ENCODE measurements at regions not wholly inside any gene's neighbourhood (a gene's known extent, or its start where the extent isn't known, plus 50 kb on each side); places are given as distances from the start of the nearest gene placed in this dataset.

DNA sequence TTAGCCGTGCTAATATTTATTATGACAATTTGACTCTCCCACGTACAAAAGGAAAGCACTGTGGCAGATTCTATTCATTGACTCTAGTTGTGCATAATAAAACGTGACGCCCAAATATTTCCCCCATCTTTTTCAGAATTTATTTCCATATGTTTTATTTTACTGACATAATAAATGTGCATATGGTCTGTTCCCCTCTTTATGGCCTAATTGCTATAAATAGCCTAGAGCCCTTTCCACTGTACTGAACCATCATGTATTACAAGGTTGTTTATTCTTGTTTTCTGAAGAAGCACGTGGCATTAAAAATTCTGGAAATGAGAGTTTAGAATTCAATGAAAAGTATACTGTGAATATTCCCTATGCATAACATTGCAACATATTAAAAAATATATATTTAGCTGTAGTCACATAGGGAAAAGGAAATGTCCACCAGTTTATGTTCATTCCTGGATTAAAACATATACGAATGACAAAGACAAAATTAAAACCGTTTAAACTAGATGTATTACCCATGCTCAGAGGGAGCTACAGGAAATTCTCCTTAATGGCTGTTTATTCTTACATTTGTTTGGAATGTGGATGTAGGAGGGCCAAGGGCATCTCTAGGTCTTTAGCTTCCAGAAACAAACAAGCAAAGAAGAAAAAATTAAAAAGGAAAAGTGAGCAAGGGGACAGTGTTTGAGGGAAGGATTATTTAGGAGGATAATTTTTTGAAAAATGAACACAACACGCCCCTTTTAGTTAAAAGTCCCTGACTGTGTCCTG is 122.1 kb upstream of the MMADHC start:
- TF ChIP-seq, protein P1, sequence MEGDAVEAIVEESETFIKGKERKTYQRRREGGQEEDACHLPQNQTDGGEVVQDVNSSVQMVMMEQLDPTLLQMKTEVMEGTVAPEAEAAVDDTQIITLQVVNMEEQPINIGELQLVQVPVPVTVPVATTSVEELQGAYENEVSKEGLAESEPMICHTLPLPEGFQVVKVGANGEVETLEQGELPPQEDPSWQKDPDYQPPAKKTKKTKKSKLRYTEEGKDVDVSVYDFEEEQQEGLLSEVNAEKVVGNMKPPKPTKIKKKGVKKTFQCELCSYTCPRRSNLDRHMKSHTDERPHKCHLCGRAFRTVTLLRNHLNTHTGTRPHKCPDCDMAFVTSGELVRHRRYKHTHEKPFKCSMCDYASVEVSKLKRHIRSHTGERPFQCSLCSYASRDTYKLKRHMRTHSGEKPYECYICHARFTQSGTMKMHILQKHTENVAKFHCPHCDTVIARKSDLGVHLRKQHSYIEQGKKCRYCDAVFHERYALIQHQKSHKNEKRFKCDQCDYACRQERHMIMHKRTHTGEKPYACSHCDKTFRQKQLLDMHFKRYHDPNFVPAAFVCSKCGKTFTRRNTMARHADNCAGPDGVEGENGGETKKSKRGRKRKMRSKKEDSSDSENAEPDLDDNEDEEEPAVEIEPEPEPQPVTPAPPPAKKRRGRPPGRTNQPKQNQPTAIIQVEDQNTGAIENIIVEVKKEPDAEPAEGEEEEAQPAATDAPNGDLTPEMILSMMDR (IDR thresholded peaks at IDR 0.05; ENCODE audit: low read depth, low read length), result no peak
- no peak for TF ChIP-seq EZH2phosphoT487 (IDR thresholded peaks at IDR 0.05; ENCODE audit: low read depth)
